Heart right ventricle (tissue), 16 donors: ENCODE measurements at regions not wholly inside any gene's neighbourhood (a gene's known extent, or its start where the extent isn't known, plus 50 kb on each side); places are given as distances from the start of the nearest gene placed in this dataset.

Experiments used
- ATAC-seq, 8 donors: fragments of 200-7000 bp; cut with Tn5 transposase; one replicate each; pipeline ENCODE4 v1.9.1; 2020; ENCODE audit warnings: mild to moderate bottlenecking in 8 of 8, moderate library complexity in 8 of 8, moderate number of reproducible peaks in 1 of 8
- DNase-seq, 2 donors: peaks; one replicate each; pipeline ENCODE4 v3.0.0-alpha.2; 2020
- H3K27ac ChIP-seq, 10 donors: fragments of 200-600 bp; sonication (generic) in 2 of 10; one replicate each; pipeline versions ENCODE4 v1.5.0 to v1.8.0; 2020 to 2022; ENCODE audit warnings: mild to moderate bottlenecking in 3 of 10
- H3K27me3 ChIP-seq, 7 donors: fragments of 200-600 bp; one replicate each; pipeline ENCODE4 v1.8.0; 2021 to 2022; ENCODE audit warnings: mild to moderate bottlenecking in 2 of 7
- H3K36me3 ChIP-seq, 9 donors: fragments of 200-600 bp; sonication (generic) in 1 of 9; one replicate each; pipeline versions ENCODE4 v1.5.0 to v1.8.0; 2020 to 2022; ENCODE audit warnings: mild to moderate bottlenecking in 2 of 9
- H3K4me1 ChIP-seq, 9 donors: fragments of 200-600 bp; sonication (generic) in 1 of 9; one replicate each; pipeline versions ENCODE4 v1.5.0 to v1.8.0; 2020 to 2022; ENCODE audit warnings: mild to moderate bottlenecking in 4 of 9
- H3K4me3 ChIP-seq, 10 donors: fragments of 200-600 bp; sonication (generic) in 2 of 10; one replicate each; pipeline versions ENCODE4 v1.5.0 to v1.8.0; 2020 to 2022; ENCODE audit warnings: mild to moderate bottlenecking in 7 of 10, moderate library complexity in 2 of 10
- H3K9me3 ChIP-seq, 11 donors: fragments of 200-600 bp in 10 of 11; sonication (generic) in 2 of 11; one replicate each; pipeline versions ENCODE4 v1.5.0 to v1.8.0; 2013 to 2022; ENCODE audit warnings: mild to moderate bottlenecking in 2 of 11, control low read depth in 1 of 11, moderate library complexity in 1 of 11
- WGBS, 2 donors: extraction: QIAGEN DNeasy Blood & Tissue Kit; methylation state at CpG; one replicate each; pipeline ENCODE4 v1.1.7; 2013; ENCODE audit warnings: inconsistent platforms in 1 of 2; 5-methylcytosine and 5-hydroxymethylcytosine counted together
- intact Hi-C, 10 donors: fragments of 100-400 bp; cut with DNase I; formaldehyde crosslinking; loops; one replicate each; pipeline versions ENCODE4 v1.11.1 to v1.14.2; 2022
- TF ChIP-seq, protein P1 (sequence below), 9 donors: fragments of 200-600 bp; sonication (generic) in 2 of 9; IDR thresholded peaks; one replicate each; pipeline versions ENCODE4 v1.5.0 to v1.8.0; 2021 to 2022; ENCODE audit warnings: antibody characterized with exemption in 9 of 9, mild to moderate bottlenecking in 5 of 9, moderate library complexity in 1 of 9
- donor health status: Arrhythmogenic right ventricular cardiomyopathy.
- donor health status: ischemic (EF 13 %, LVEDD 7.1; RV severe dilation, severe dysfunction).
- donor health status: healthy with polysubstance abuse.
- donor health status: DM: no; HTN: yes; CAD: no.
- donor health status: DM: no; HTN: no; CAD: no.
- donor health status: ischemic (EF 25% LVEDD 6.9; RV normal size, moderate dysfunction).
- donor health status: ischemic (EF 25% LVEDD 5.7; RV mildly dilated, moderate dysfunction).
- donor health status: healthy.
- donor health status: DM: yes; HTN: yes; CAD: no.
- donor health status: Ischemic cardiomyopathy.
- donor health status: ischemic (EF 35%, LVEDD 5.7; RV mildly dilated, moderate dysfunction).
- donor health status: nonischemic (EF 11% LVEDD 7.7; RV severe dilation, severe dysfunction).
- donor health status: DM: yes; HTN: yes; CAD: no.
- donor health status: PGD.
- donor health status: ischemic (EF 29% LVEDD 5.4; RV normal size, mild dysfunction).
- donor health status: nonischemic (EF 23%, LVEDD 6.1; RV moderate dilation, normal function).

DNA sequence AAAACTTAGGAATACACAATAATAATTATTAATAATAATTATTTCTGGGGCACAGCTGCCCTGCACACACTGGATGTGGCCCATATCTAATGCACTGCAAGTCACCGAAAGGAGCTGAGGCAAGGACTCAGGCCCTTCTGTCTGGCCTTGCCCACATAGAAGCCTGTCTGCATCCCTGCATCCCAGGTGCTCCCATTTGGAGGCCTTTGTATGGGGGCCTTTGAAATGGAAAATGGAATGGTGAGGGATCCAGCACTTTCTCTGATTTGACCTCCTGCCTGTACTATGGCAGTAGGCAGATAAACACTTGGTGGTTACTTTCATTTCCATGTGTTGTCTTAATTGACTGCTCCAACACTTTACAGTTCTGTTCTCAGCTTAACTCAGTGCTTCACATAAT is 75.7 kb upstream of the PTCHD4 start:
- H3K4me3 ChIP-seq: no peak overlapping the region
- ATAC-seq: no peak
- intact Hi-C loops: no loop called here
- no peaks in the 10 kb centered on the region for H3K4me1 ChIP-seq
- no peaks in the 10 kb centered on the region for H3K36me3 ChIP-seq
- H3K9me3 ChIP-seq: no peaks in the 10 kb centered on the region
- H3K27me3 ChIP-seq: no peaks in the 10 kb centered on the region
- no peak overlapping the region for H3K27ac ChIP-seq
- TF ChIP-seq, protein P1, sequence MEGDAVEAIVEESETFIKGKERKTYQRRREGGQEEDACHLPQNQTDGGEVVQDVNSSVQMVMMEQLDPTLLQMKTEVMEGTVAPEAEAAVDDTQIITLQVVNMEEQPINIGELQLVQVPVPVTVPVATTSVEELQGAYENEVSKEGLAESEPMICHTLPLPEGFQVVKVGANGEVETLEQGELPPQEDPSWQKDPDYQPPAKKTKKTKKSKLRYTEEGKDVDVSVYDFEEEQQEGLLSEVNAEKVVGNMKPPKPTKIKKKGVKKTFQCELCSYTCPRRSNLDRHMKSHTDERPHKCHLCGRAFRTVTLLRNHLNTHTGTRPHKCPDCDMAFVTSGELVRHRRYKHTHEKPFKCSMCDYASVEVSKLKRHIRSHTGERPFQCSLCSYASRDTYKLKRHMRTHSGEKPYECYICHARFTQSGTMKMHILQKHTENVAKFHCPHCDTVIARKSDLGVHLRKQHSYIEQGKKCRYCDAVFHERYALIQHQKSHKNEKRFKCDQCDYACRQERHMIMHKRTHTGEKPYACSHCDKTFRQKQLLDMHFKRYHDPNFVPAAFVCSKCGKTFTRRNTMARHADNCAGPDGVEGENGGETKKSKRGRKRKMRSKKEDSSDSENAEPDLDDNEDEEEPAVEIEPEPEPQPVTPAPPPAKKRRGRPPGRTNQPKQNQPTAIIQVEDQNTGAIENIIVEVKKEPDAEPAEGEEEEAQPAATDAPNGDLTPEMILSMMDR (IDR thresholded peaks at IDR 0.05): no peak
- no peak for DNase-seq
- WGBS, 2 donors: 97 to 100% methylated on average over 1 of the region's 1 CpG

DNA sequence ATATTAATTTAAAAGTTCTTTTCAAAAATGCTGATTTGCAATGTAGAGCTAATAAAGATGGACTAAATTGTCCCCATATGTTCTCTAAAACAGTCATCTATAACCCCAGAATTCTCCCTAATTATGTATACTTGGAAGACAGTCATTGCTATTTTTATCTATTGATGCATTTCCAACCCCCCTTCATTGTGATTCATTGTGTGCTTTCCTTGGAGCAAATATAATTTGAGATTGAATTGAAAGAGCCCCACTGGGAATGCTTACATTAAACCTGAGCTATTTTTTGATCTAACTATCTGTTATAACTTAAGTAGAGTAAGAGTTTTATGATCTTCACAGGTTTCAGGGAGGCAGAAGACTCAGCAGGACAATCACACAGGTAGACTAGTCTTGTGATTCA is 73.7 kb upstream of the PTCHD4 start:
- Histone ChIP-seq H3K9me3 (no peaks in the 10 kb centered on the region), H3K27me3 (no peaks in the 10 kb centered on the region), H3K36me3 (no peaks in the 10 kb centered on the region), H3K4me1 (no peaks in the 10 kb centered on the region), H3K27ac (no peak overlapping the region), H3K4me3 (no peak overlapping the region)
- ATAC-seq (no peak), DNase-seq (no peak)
- intact Hi-C loops: no loop called here
- TF ChIP-seq, protein P1 (IDR thresholded peaks at IDR 0.05): no peak

DNA sequence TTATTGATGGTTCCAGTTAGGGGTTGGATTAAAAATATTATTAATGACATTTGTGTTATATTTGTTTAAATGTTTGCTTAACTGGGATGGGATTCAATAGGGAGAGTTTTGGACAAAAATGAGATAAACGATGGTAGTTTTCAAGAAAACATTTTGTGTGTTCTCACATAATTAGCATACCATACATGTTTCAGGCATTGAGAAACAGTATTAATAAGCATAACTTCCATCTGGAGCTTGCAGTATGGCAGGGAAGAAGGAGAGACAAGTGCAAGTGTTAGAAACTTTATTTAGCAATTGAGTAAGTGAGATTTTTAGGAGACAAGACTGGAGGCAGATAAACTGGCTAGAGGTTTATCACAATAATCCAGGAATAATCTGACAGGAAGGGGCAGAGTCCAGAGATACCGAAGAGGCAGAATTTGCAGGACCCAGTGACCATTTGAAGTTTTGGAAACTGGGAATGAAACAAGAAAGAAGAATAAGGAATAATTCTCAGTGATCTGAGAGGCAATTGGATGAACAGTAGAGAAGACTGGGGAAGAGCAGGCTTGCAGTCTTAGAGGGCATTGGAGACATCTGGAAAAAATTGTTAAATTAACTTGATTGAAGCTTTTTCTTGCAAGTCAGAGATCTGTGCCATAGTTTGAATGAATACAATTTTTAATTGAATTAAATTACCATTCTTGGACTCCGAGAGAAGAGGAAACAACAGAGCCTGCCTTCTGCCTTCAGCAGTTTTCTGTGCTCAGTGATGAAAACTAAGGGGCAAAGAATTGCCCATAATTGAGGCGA is 73.0 kb upstream of the PTCHD4 start:
- ATAC-seq: no peak
- 77 to 79% methylated on average over 4 of the region's 4 CpGs for WGBS, 2 donors
- DNase-seq: no peak
- Histone ChIP-seq H3K4me1 (no peaks in the 10 kb centered on the region), H3K9me3 (no peaks in the 10 kb centered on the region), H3K36me3 (no peaks in the 10 kb centered on the region), H3K27ac (no peak overlapping the region), H3K4me3 (no peak overlapping the region), H3K27me3 (no peaks in the 10 kb centered on the region)
- TF ChIP-seq, protein P1 (IDR thresholded peaks at IDR 0.05): no peak
- intact Hi-C loops: no loop called here

DNA sequence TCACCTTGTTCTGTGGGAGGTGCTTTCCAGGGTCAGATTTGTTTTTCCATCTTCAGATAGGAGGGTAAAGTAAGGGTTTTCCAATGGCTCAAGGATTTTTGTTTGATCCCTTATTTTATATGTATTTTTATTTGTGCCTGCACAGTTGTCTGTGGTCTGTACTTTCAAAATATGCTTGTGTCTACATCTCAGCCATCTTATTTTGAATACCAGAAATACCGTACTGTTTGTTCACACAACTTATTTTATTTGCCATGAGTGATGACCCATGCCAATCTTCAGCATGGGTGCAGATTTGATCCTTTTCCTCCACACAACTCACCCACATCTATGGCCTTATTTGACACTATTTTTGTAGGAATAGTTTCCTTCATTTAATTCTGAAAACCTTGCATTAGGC is 72.2 kb upstream of the PTCHD4 start:
- H3K36me3 ChIP-seq: no peaks in the 10 kb centered on the region
- no peaks in the 10 kb centered on the region for H3K27me3 ChIP-seq
- no peaks in the 10 kb centered on the region for H3K9me3 ChIP-seq
- WGBS, 2 donors: 93 to 98% methylated on average over 1 of the region's 1 CpG
- H3K27ac ChIP-seq: no peak overlapping the region
- no peak for ATAC-seq
- DNase-seq: no peak
- intact Hi-C loops: no loop called here
- TF ChIP-seq, protein P1 (IDR thresholded peaks at IDR 0.05): no peak
- no peaks in the 10 kb centered on the region for H3K4me1 ChIP-seq
- no peak overlapping the region for H3K4me3 ChIP-seq
